ENCODE measurements at regions not wholly inside any gene's neighbourhood (a gene's known extent, or its start where the extent isn't known, plus 50 kb on each side); places are given as distances from the start of the nearest gene placed in this dataset.

DNA sequence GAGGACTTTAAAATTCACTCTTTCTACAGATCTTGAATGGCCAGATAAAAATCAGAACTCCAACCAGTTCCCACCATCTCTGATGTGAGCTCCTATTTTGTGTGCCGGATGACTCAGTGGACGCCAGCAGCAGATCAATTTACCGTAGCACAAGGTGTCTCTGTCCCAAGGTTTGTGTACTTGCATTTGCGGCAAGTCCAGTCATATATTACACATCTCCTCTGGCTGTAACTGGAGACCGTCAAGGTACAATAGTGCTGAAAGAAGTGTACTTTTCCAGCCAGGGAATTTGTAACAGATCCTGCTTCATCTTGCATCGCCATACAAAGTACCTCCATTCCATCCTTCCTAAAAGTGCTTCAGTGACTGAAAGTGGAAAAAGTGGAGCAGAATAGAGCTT lies 108.2 kb upstream of the SORBS2 start:
- peaks cover 10% of the 10 kb centered on the region for H3K36me3 Mint-ChIP-seq
- peaks cover 54% of the 10 kb centered on the region for H3K4me1 Mint-ChIP-seq
- no peak for TF ChIP-seq NFE2L1 (CRISPR knock-in tag; IDR thresholded peaks at IDR 0.05)
- TF ChIP-seq ELF4 (CRISPR knock-in tag; IDR thresholded peaks at IDR 0.05; ENCODE audit: low read depth) = no peak
- no peak for TF ChIP-seq HMGXB4 (CRISPR knock-in tag; IDR thresholded peaks at IDR 0.05)
- TF ChIP-seq, protein P1, sequence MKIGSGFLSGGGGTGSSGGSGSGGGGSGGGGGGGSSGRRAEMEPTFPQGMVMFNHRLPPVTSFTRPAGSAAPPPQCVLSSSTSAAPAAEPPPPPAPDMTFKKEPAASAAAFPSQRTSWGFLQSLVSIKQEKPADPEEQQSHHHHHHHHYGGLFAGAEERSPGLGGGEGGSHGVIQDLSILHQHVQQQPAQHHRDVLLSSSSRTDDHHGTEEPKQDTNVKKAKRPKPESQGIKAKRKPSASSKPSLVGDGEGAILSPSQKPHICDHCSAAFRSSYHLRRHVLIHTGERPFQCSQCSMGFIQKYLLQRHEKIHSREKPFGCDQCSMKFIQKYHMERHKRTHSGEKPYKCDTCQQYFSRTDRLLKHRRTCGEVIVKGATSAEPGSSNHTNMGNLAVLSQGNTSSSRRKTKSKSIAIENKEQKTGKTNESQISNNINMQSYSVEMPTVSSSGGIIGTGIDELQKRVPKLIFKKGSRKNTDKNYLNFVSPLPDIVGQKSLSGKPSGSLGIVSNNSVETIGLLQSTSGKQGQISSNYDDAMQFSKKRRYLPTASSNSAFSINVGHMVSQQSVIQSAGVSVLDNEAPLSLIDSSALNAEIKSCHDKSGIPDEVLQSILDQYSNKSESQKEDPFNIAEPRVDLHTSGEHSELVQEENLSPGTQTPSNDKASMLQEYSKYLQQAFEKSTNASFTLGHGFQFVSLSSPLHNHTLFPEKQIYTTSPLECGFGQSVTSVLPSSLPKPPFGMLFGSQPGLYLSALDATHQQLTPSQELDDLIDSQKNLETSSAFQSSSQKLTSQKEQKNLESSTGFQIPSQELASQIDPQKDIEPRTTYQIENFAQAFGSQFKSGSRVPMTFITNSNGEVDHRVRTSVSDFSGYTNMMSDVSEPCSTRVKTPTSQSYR (CRISPR knock-in tag; IDR thresholded peaks at IDR 0.05) = no peak
- TF ChIP-seq, protein P2, sequence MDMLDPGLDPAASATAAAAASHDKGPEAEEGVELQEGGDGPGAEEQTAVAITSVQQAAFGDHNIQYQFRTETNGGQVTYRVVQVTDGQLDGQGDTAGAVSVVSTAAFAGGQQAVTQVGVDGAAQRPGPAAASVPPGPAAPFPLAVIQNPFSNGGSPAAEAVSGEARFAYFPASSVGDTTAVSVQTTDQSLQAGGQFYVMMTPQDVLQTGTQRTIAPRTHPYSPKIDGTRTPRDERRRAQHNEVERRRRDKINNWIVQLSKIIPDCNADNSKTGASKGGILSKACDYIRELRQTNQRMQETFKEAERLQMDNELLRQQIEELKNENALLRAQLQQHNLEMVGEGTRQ (CRISPR knock-in tag; IDR thresholded peaks at IDR 0.05) = no peak
- TF ChIP-seq ZNF219 (CRISPR knock-in tag; IDR thresholded peaks at IDR 0.05; ENCODE audit: borderline replicate concordance) = no peak
- no peak for TF ChIP-seq SMAD4 (CRISPR knock-in tag; IDR thresholded peaks at IDR 0.05)
- TF ChIP-seq AFF4 (CRISPR knock-in tag; IDR thresholded peaks at IDR 0.05; ENCODE audit: borderline replicate concordance) = no peak
- TF ChIP-seq, protein P3, sequence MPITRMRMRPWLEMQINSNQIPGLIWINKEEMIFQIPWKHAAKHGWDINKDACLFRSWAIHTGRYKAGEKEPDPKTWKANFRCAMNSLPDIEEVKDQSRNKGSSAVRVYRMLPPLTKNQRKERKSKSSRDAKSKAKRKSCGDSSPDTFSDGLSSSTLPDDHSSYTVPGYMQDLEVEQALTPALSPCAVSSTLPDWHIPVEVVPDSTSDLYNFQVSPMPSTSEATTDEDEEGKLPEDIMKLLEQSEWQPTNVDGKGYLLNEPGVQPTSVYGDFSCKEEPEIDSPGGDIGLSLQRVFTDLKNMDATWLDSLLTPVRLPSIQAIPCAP (CRISPR knock-in tag; IDR thresholded peaks at IDR 0.05) = no peak
- no peak for TF ChIP-seq NR2C2 (CRISPR knock-in tag; IDR thresholded peaks at IDR 0.05)
- POLR2A ChIA-PET = no interaction called here
- ATAC-seq (no peak), DNase-seq (ENCODE audit: low spot score) (no peak)
- H3K9me3 Mint-ChIP-seq = peaks cover 14% of the 10 kb centered on the region
- no peak overlapping the region for H3K27ac Mint-ChIP-seq
- CTCF ChIA-PET = no interaction called here
- H3K27me3 Mint-ChIP-seq (ENCODE audit: low read depth) = no peaks in the 10 kb centered on the region
- no peak overlapping the region for H3K4me3 Mint-ChIP-seq

GRCh38 chr4:185920691-185921260 lies 108.8 kb upstream of the SORBS2 start:
- peaks cover 9% of the 10 kb centered on the region for H3K36me3 Mint-ChIP-seq
- ChIA-PET POLR2A (no interaction called here), CTCF (no interaction called here)
- H3K27ac Mint-ChIP-seq = no peak overlapping the region
- H3K9me3 Mint-ChIP-seq = peaks cover 12% of the 10 kb centered on the region
- DNase-seq (ENCODE audit: low spot score) (no peak), ATAC-seq (no peak)
- no peaks in the 10 kb centered on the region for H3K27me3 Mint-ChIP-seq (ENCODE audit: low read depth)
- H3K4me3 Mint-ChIP-seq = no peak overlapping the region
- peaks cover 51% of the 10 kb centered on the region for H3K4me1 Mint-ChIP-seq
- TF ChIP-seq NR3C1 (CRISPR knock-in tag; conservative IDR thresholded peaks at IDR 0.05; ENCODE audit: low read depth) = no peak
- no peak for TF ChIP-seq NFATC4 (CRISPR knock-in tag; IDR thresholded peaks at IDR 0.05)
- TF ChIP-seq MYBL2 (CRISPR knock-in tag; IDR thresholded peaks at IDR 0.05) = no peak
- TF ChIP-seq, protein P4, sequence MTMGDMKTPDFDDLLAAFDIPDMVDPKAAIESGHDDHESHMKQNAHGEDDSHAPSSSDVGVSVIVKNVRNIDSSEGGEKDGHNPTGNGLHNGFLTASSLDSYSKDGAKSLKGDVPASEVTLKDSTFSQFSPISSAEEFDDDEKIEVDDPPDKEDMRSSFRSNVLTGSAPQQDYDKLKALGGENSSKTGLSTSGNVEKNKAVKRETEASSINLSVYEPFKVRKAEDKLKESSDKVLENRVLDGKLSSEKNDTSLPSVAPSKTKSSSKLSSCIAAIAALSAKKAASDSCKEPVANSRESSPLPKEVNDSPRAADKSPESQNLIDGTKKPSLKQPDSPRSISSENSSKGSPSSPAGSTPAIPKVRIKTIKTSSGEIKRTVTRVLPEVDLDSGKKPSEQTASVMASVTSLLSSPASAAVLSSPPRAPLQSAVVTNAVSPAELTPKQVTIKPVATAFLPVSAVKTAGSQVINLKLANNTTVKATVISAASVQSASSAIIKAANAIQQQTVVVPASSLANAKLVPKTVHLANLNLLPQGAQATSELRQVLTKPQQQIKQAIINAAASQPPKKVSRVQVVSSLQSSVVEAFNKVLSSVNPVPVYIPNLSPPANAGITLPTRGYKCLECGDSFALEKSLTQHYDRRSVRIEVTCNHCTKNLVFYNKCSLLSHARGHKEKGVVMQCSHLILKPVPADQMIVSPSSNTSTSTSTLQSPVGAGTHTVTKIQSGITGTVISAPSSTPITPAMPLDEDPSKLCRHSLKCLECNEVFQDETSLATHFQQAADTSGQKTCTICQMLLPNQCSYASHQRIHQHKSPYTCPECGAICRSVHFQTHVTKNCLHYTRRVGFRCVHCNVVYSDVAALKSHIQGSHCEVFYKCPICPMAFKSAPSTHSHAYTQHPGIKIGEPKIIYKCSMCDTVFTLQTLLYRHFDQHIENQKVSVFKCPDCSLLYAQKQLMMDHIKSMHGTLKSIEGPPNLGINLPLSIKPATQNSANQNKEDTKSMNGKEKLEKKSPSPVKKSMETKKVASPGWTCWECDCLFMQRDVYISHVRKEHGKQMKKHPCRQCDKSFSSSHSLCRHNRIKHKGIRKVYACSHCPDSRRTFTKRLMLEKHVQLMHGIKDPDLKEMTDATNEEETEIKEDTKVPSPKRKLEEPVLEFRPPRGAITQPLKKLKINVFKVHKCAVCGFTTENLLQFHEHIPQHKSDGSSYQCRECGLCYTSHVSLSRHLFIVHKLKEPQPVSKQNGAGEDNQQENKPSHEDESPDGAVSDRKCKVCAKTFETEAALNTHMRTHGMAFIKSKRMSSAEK (CRISPR knock-in tag; IDR thresholded peaks at IDR 0.05; ENCODE audit: borderline replicate concordance) = no peak
- TF ChIP-seq ZNF263 (CRISPR knock-in tag; IDR thresholded peaks at IDR 0.05; ENCODE audit: low read depth) = no peak
- no peak for TF ChIP-seq AR (CRISPR knock-in tag; IDR thresholded peaks at IDR 0.05)
- no peak for TF ChIP-seq FOXK1 (CRISPR knock-in tag; IDR thresholded peaks at IDR 0.05)
- no peak for TF ChIP-seq GABPB1 (CRISPR knock-in tag; IDR thresholded peaks at IDR 0.05)
